ENCODE measurements at regions not wholly inside any gene's neighbourhood (a gene's known extent, or its start where the extent isn't known, plus 50 kb on each side); places are given as distances from the start of the nearest gene placed in this dataset.

DNA sequence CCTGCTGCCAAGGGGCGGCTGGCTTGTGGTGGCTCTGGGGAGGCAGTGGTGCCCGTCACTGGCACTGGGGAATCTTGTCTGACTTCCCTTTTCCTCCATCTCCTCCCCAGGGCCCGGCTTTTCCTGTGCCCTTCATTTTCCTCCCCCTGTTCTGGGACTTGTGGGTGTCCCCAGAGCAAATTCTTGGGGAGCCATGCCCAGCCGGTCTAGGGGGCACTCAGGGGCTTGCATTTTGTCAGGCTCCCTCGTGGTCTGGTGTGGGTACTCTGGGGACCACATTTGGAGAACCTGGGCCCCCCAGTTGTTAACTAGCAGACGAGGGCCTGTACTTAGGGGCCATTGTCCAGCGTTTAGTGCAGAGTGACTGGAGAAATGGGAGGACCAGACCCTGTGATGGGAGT, 105.2 kb upstream of the IER5L start:
- TF ChIP-seq, protein P1, sequence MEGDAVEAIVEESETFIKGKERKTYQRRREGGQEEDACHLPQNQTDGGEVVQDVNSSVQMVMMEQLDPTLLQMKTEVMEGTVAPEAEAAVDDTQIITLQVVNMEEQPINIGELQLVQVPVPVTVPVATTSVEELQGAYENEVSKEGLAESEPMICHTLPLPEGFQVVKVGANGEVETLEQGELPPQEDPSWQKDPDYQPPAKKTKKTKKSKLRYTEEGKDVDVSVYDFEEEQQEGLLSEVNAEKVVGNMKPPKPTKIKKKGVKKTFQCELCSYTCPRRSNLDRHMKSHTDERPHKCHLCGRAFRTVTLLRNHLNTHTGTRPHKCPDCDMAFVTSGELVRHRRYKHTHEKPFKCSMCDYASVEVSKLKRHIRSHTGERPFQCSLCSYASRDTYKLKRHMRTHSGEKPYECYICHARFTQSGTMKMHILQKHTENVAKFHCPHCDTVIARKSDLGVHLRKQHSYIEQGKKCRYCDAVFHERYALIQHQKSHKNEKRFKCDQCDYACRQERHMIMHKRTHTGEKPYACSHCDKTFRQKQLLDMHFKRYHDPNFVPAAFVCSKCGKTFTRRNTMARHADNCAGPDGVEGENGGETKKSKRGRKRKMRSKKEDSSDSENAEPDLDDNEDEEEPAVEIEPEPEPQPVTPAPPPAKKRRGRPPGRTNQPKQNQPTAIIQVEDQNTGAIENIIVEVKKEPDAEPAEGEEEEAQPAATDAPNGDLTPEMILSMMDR (conservative IDR thresholded peaks at IDR 0.05): no peak
- TF ChIP-seq EZH2 (IDR thresholded peaks at IDR 0.05; ENCODE audit: low read depth): no peak
